ENCODE measurements at regions not wholly inside any gene's neighbourhood (a gene's known extent, or its start where the extent isn't known, plus 50 kb on each side); places are given as distances from the start of the nearest gene placed in this dataset.

DNA sequence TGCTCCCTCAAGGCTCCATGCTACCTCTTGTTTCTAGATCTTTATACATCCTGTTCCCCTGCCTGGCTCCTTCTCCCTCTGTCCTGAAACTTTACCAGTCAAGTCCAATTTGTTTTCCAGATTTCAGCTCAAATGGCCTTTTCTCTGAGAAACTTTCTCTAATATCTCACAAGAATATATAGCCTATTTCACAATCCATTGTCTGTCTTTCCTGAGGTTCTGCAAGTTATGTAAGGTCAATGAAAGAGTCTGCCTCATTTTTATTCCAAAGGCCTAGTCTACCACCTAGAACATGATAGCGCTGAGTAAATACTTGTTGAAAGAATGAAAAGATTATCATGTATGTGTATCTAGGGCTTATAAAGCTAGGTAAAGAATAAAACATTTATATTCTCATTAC lies 348.8 kb downstream of the SPRY2 start:
- no peaks in the 10 kb centered on the region for H3K9me3 ChIP-seq
- H3K36me3 ChIP-seq = no peaks in the 10 kb centered on the region
- no peaks in the 10 kb centered on the region for H3K4me1 ChIP-seq (ENCODE audit: insufficient read depth)
- DNase-seq = no peak
- H3K27ac ChIP-seq = no peak overlapping the region
- no peaks in the 10 kb centered on the region for H3K27me3 ChIP-seq
- TF ChIP-seq, protein P1, sequence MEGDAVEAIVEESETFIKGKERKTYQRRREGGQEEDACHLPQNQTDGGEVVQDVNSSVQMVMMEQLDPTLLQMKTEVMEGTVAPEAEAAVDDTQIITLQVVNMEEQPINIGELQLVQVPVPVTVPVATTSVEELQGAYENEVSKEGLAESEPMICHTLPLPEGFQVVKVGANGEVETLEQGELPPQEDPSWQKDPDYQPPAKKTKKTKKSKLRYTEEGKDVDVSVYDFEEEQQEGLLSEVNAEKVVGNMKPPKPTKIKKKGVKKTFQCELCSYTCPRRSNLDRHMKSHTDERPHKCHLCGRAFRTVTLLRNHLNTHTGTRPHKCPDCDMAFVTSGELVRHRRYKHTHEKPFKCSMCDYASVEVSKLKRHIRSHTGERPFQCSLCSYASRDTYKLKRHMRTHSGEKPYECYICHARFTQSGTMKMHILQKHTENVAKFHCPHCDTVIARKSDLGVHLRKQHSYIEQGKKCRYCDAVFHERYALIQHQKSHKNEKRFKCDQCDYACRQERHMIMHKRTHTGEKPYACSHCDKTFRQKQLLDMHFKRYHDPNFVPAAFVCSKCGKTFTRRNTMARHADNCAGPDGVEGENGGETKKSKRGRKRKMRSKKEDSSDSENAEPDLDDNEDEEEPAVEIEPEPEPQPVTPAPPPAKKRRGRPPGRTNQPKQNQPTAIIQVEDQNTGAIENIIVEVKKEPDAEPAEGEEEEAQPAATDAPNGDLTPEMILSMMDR (IDR thresholded peaks at IDR 0.05) = no peak
- TF ChIP-seq POLR2A (IDR thresholded peaks at IDR 0.05) = no peak
- no peak for TF ChIP-seq EP300 (IDR thresholded peaks at IDR 0.05)
- no peak overlapping the region for H3K4me3 ChIP-seq
- intact Hi-C loops (cut with DNase I) = no loop called here
- WGBS, 3 donors = 98 to 100% (median 100%) methylated on average over 1 of the region's 1 CpG

DNA sequence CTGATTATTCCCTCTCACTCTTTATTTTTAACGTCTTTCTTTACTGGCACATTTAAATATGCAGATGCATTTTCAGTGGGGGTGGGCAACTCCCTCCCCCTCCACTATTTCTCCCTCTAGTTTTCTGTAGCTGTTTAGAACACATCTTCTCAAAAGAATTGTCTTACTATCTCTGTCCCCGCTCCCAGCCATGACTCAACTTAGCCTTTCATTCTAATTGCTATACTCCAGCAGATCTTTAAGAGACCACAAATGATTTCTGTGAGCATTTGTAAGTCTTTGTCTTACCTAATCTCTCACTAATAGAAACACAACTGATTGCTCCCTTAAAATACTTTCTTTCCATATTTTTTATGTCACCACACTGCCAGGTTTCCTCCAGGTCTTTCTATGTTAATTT lies 350.9 kb downstream of the SPRY2 start:
- intact Hi-C loops (cut with DNase I) = no loop called here
- Histone ChIP-seq H3K36me3 (no peaks in the 10 kb centered on the region), H3K4me3 (no peak overlapping the region), H3K9me3 (no peaks in the 10 kb centered on the region), H3K4me1 (ENCODE audit: insufficient read depth) (no peaks in the 10 kb centered on the region), H3K27ac (no peak overlapping the region), H3K27me3 (no peaks in the 10 kb centered on the region)
- TF ChIP-seq POLR2A (IDR thresholded peaks at IDR 0.05) = no peak
- TF ChIP-seq, protein P1 (IDR thresholded peaks at IDR 0.05) = no peak
- no peak for TF ChIP-seq EP300 (IDR thresholded peaks at IDR 0.05)
- no peak for DNase-seq
- 58 to 64% (median 60%) methylated on average over 2 of the region's 2 CpGs for WGBS, 3 donors

DNA sequence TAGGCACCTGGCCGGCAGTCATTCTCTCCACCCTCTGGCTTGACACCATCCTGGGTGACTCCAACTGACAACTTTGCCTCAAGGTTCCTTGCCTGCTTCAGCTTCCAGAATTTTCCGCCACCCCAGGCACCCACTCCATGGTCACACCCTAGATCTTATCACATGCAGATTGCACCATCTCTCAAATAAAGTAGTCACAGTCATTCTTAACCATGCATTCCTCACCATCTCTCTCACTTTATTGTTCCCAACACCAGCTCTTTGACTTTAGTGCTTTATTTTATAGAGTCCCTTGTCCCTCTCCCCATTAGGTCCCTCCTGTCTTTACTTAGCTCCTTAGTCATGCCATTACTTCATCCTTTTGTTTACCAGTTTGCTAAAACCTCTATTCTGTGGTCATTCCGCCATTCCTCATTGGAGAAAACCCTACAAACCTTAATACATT lies 351.7 kb downstream of the SPRY2 start:
- Histone ChIP-seq H3K36me3 (no peaks in the 10 kb centered on the region), H3K4me3 (no peak overlapping the region), H3K9me3 (no peaks in the 10 kb centered on the region), H3K27ac (no peak overlapping the region), H3K4me1 (ENCODE audit: insufficient read depth) (no peaks in the 10 kb centered on the region), H3K27me3 (no peaks in the 10 kb centered on the region)
- no peak for DNase-seq
- intact Hi-C loops (cut with DNase I) = no loop called here
- TF ChIP-seq POLR2A (IDR thresholded peaks at IDR 0.05) = no peak
- TF ChIP-seq, protein P1 (IDR thresholded peaks at IDR 0.05) = no peak
- no peak for TF ChIP-seq EP300 (IDR thresholded peaks at IDR 0.05)
- WGBS, 3 donors = 93 to 95% (median 94%) methylated on average over 3 of the region's 3 CpGs

DNA sequence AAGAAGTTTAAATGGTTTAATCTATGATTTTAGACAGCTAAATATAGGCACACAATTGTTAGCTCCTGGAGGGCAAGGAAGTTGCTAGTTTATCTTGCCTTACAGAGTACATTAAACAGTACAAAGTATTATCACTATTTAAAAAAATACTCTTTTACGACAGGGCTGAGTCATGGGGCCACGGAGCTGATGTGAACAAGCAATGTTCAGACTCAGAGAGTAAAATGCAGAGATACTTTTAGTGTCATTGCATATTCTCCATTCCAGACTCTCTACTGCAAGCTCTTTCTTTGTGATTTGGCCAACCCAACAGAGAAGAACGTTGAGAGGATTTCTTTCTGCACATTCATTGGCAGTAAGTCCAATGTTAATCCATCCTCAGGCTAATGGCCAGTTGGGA lies 352.4 kb downstream of the SPRY2 start:
- H3K9me3 ChIP-seq = no peaks in the 10 kb centered on the region
- no peaks in the 10 kb centered on the region for H3K4me1 ChIP-seq (ENCODE audit: insufficient read depth)
- 48 to 57% (median 53%) methylated on average over 3 of the region's 3 CpGs for WGBS, 3 donors
- intact Hi-C loops (cut with DNase I) = no loop called here
- DNase-seq = no peak
- H3K4me3 ChIP-seq = no peak overlapping the region
- H3K27me3 ChIP-seq = no peaks in the 10 kb centered on the region
- TF ChIP-seq EP300 (IDR thresholded peaks at IDR 0.05) (no peak), POLR2A (IDR thresholded peaks at IDR 0.05) (no peak)
- TF ChIP-seq, protein P1 (IDR thresholded peaks at IDR 0.05) = no peak
- H3K36me3 ChIP-seq = no peaks in the 10 kb centered on the region
- H3K27ac ChIP-seq = no peak overlapping the region

DNA sequence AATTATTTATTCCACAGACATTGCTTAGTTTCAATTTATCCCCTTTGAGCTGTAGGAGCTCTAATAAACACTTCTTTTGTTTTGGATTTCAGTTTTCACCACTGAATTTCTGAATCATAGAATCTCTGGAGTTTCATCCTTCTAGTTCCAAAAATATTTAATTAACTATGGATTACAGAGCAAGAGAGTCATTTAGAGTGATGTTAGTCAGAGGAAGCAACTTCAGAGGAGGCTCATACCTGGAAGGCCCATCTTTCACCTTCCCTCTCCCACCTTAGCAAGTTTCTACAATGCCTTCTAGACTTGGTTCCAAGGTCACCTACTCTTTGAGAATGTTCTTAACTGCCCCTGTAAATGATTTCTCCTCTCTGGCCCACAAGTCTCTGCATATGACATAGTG lies 353.2 kb downstream of the SPRY2 start:
- no peak for DNase-seq
- intact Hi-C loops (cut with DNase I) = no loop called here
- Histone ChIP-seq H3K4me1 (ENCODE audit: insufficient read depth) (no peaks in the 10 kb centered on the region), H3K4me3 (no peak overlapping the region), H3K36me3 (no peaks in the 10 kb centered on the region), H3K27me3 (no peaks in the 10 kb centered on the region), H3K9me3 (no peaks in the 10 kb centered on the region), H3K27ac (no peak overlapping the region)
- TF ChIP-seq POLR2A (IDR thresholded peaks at IDR 0.05) = no peak
- TF ChIP-seq, protein P1 (IDR thresholded peaks at IDR 0.05) = no peak
- no peak for TF ChIP-seq EP300 (IDR thresholded peaks at IDR 0.05)

Measured in ovary (tissue), 7 donors.